Activated naive CD8-positive, alpha-beta T cell treated with anti-CD3 and anti-CD28 coated beads, Interleukin-2, amount 10 ng/mL, durations not matched to agents 7 days and 5 days (primary cell): ENCODE measurements at regions not wholly inside any gene's neighbourhood (a gene's known extent, or its start where the extent isn't known, plus 50 kb on each side); places are given as distances from the start of the nearest gene placed in this dataset.

ENCODE experiments used
- ATAC-seq: fragments of 150-1000 bp; cut with Tn5 transposase; one replicate; pipeline ENCODE4 v1.10.0; 2021; ENCODE audit warnings: low read depth, moderate library complexity
- POLR2A ChIA-PET: fragments of 350-600 bp; sonication (Branson Sonifier 250); formaldehyde crosslinking; loops from one replicate; lab custom pipeline; 2021; ENCODE audit warnings: antibody characterized with exemption; lab: Charles Lee
- DNase-seq: peaks from one replicate; pipeline ENCODE4 v3.0.0; 2021
- H3K27ac Mint-ChIP-seq: one replicate; pipeline ENCODE4 v1.8.0; 2022; ENCODE audit warnings: mild to moderate bottlenecking, mixed read lengths
- H3K27me3 Mint-ChIP-seq: one replicate; pipeline ENCODE4 v1.8.0; 2022; ENCODE audit warnings: mild to moderate bottlenecking, moderate library complexity, mixed read lengths
- H3K36me3 Mint-ChIP-seq: one replicate; pipeline ENCODE4 v1.8.0; 2021; ENCODE audit warnings: mild to moderate bottlenecking, mixed read lengths
- H3K4me1 Mint-ChIP-seq: one replicate; pipeline ENCODE4 v1.8.0; 2021; ENCODE audit warnings: mixed read lengths
- H3K4me3 Mint-ChIP-seq: one replicate; pipeline ENCODE4 v1.8.0; 2022; ENCODE audit warnings: mild to moderate bottlenecking, moderate library complexity, mixed read lengths
- H3K9me3 Mint-ChIP-seq: one replicate; pipeline ENCODE4 v1.8.0; 2021; ENCODE audit warnings: mixed read lengths

DNA sequence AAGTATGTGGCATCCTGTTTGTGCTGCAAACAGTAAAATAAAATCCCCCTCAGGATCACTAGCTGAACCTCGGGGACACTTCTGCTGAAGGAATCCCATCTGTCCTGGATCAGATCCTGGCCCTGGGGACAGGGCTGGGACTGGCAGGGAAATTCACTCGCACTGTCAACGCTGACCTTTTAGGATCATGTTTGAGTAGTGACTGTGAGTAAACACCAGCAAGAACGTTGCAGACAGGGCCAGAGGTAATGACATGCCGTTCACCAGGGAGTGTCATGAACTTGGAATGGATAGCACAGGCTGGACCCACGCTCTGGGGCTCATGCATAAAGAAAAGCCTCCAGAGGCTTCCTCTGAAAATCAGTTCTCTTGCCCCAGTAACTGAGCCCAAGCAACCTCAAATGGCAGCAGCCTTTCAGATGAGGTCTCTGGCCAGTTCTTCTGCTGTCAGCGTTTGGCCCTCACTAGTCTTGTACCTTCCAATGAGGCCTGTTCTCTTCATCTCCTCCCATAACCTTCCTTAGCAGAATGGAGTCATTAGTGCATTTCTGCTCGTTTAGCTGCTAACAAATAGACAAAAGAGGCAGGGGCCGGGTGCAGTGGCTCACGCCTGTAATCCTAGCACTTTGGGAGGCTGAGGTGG lies 51.0 kb upstream of the BARX2 start:
- no peak for ATAC-seq
- Mint-ChIP-seq H3K4me1 (no peaks in the 10 kb centered on the region), H3K36me3 (no peaks in the 10 kb centered on the region), H3K27me3 (peaks cover 2% of the 10 kb centered on the region), H3K4me3 (no peak overlapping the region), H3K27ac (no peak overlapping the region), H3K9me3 (no peaks in the 10 kb centered on the region)
- POLR2A ChIA-PET: no interaction called here
- DNase-seq: no peak

DNA sequence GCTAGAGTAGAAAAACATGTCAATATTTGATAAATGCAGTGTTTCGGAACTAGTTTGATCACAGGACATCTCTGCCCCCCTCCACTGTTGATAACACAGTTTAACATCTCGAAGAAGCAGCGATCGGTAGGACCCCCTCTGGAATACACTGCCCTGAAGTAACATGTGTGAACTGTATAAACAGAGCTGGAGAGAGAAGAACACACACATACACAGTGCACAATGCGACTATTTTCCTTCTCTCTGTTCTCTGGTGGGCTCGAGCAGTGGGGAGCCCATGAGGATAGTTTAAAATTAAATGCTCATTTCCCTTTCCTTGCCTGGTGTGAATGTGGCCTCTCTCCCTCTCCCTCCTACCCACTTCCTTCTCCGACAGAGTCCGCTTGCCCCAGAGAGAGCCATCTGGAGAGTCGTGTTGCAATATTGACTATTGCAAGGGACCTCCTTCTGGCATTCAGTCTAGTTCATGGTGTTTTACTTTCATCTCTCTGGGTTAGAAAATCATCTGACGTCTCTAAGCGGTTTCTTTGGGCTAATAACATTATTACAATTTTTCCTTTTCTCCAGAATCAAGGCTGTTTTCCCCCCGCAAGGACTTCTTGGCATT lies 51.6 kb upstream of the BARX2 start:
- DNase-seq: no peak
- no peak overlapping the region for H3K4me3 Mint-ChIP-seq
- no peak overlapping the region for H3K27ac Mint-ChIP-seq
- POLR2A ChIA-PET: no interaction called here
- no peaks in the 10 kb centered on the region for H3K9me3 Mint-ChIP-seq
- peaks cover 2% of the 10 kb centered on the region for H3K27me3 Mint-ChIP-seq
- ATAC-seq: no peak
- H3K36me3 Mint-ChIP-seq: no peaks in the 10 kb centered on the region
- H3K4me1 Mint-ChIP-seq: no peaks in the 10 kb centered on the region

GRCh38 chr11:129322941-129323340 lies 52.7 kb upstream of the BARX2 start:
- no peak for DNase-seq
- Mint-ChIP-seq H3K36me3 (no peaks in the 10 kb centered on the region), H3K27ac (no peak overlapping the region), H3K4me3 (no peak overlapping the region), H3K4me1 (no peaks in the 10 kb centered on the region), H3K9me3 (no peaks in the 10 kb centered on the region), H3K27me3 (no peaks in the 10 kb centered on the region)
- ATAC-seq: no peak
- POLR2A ChIA-PET: no interaction called here

DNA sequence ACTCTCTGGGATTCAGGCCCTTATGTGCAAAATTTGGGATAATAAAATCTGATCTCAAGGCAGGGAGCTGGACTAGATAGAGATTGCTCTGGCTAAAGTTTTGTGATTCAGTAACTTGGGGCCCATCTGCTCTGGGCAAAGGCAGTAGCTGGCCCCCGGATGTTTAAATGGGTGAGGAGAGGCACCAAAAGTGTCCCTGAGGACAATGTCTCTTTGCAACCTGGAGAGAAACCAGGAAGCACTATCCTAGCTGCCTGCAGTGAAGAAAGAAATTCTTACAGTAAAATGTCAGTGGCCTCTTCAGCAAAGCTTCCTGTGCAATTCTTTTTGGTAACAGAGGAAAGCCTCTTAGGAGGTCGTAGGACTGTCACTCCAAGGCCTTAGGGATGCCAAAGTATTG lies 54.6 kb upstream of the BARX2 start:
- no peaks in the 10 kb centered on the region for H3K9me3 Mint-ChIP-seq
- H3K27ac Mint-ChIP-seq: no peak overlapping the region
- no peak for ATAC-seq
- POLR2A ChIA-PET: no interaction called here
- H3K27me3 Mint-ChIP-seq: no peaks in the 10 kb centered on the region
- H3K4me1 Mint-ChIP-seq: no peaks in the 10 kb centered on the region
- H3K4me3 Mint-ChIP-seq: no peak overlapping the region
- no peaks in the 10 kb centered on the region for H3K36me3 Mint-ChIP-seq
- no peak for DNase-seq

DNA sequence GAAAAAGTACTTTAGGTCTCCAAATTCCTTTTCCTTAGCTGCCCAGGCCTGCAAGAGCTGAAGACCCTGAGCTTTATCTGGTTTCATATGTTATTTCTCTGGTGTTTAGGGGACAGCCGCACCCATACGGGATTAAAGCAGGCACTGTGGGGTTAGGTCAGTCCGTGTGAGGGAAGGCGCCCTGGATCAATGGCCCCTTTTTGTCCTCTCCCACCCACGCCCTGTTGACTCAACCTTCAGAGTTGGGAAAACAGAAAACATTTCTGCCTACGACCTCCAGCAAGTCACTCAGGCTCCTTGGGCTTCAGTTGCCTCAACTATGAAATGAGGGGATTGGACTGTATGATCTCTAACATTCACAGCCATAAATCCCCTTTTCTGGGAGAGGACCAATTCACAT lies 55.2 kb upstream of the BARX2 start:
- Mint-ChIP-seq H3K36me3 (no peaks in the 10 kb centered on the region), H3K9me3 (no peaks in the 10 kb centered on the region), H3K27ac (no peak overlapping the region), H3K4me3 (no peak overlapping the region), H3K4me1 (no peaks in the 10 kb centered on the region), H3K27me3 (no peaks in the 10 kb centered on the region)
- DNase-seq (no peak), ATAC-seq (no peak)
- POLR2A ChIA-PET: no interaction called here

DNA sequence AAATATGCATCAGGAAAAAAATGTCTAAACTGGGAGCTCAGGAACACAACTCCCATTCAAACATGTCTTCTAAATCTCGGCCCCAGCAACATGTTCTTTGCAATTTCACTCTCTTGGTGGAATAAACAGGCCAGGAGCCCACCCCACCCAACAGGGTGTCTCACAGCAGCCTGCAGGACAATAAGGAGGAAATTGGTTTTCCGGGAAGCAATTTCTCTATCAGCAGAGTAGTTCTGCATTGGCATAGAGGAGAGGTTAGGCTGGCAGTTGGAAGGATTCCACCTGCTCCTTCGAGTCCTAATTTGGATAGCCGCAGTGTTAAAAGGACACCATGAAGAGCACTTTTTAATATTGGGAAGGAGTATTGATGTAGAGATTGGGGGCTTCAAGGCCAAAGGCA lies 55.9 kb upstream of the BARX2 start:
- no peak for ATAC-seq
- Mint-ChIP-seq H3K4me1 (no peaks in the 10 kb centered on the region), H3K27ac (no peak overlapping the region), H3K4me3 (no peak overlapping the region), H3K27me3 (no peaks in the 10 kb centered on the region), H3K36me3 (no peaks in the 10 kb centered on the region), H3K9me3 (no peaks in the 10 kb centered on the region)
- DNase-seq: no peak
- POLR2A ChIA-PET: no interaction called here

GRCh38 chr11:129319201-129319600 lies 56.4 kb upstream of the BARX2 start:
- ATAC-seq: no peak
- no peak for DNase-seq
- no peaks in the 10 kb centered on the region for H3K9me3 Mint-ChIP-seq
- H3K27me3 Mint-ChIP-seq: no peaks in the 10 kb centered on the region
- H3K4me3 Mint-ChIP-seq: no peak overlapping the region
- POLR2A ChIA-PET: no interaction called here
- H3K27ac Mint-ChIP-seq: no peak overlapping the region
- H3K4me1 Mint-ChIP-seq: no peaks in the 10 kb centered on the region
- H3K36me3 Mint-ChIP-seq: no peaks in the 10 kb centered on the region

- no peak overlapping the region for H3K27ac Mint-ChIP-seq
- no peaks in the 10 kb centered on the region for H3K9me3 Mint-ChIP-seq
- POLR2A ChIA-PET: no interaction called here
These were observed 58.1 kb upstream of the BARX2 start for GRCh38 chr11:129317571-129317970.

DNA sequence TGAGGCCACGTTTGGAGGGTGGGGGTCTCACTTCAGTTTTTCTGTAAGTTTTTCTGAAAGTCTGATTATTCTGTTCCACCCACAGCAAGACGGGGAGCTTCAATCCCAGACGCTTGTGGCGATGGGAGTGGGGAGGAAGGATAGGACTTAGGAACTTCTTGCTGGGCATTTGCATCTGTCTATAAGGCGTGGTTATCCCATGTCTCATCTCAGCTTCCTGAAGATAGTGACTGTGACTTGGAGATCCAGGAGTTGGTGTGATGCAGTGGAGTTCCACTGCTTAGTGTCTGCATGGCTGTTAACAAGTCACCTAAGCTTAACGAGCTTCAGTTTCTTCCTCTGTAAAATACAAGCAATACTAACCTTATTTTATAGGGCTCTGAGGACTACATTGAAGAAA lies 58.9 kb upstream of the BARX2 start:
- H3K27ac Mint-ChIP-seq: no peak overlapping the region
- ATAC-seq: no peak
- POLR2A ChIA-PET: no interaction called here
- no peaks in the 10 kb centered on the region for H3K9me3 Mint-ChIP-seq
- H3K27me3 Mint-ChIP-seq: no peaks in the 10 kb centered on the region
- H3K4me1 Mint-ChIP-seq: no peaks in the 10 kb centered on the region
- no peak overlapping the region for H3K4me3 Mint-ChIP-seq
- H3K36me3 Mint-ChIP-seq: no peaks in the 10 kb centered on the region
- no peak for DNase-seq

More at GRCh38 chr11:129317571-129317970, 58.1 kb upstream of the BARX2 start:
- ATAC-seq (no peak), DNase-seq (no peak)
- no peak overlapping the region for H3K4me3 Mint-ChIP-seq
- no peaks in the 10 kb centered on the region for H3K27me3 Mint-ChIP-seq
- no peaks in the 10 kb centered on the region for H3K36me3 Mint-ChIP-seq
- no peaks in the 10 kb centered on the region for H3K4me1 Mint-ChIP-seq

DNA sequence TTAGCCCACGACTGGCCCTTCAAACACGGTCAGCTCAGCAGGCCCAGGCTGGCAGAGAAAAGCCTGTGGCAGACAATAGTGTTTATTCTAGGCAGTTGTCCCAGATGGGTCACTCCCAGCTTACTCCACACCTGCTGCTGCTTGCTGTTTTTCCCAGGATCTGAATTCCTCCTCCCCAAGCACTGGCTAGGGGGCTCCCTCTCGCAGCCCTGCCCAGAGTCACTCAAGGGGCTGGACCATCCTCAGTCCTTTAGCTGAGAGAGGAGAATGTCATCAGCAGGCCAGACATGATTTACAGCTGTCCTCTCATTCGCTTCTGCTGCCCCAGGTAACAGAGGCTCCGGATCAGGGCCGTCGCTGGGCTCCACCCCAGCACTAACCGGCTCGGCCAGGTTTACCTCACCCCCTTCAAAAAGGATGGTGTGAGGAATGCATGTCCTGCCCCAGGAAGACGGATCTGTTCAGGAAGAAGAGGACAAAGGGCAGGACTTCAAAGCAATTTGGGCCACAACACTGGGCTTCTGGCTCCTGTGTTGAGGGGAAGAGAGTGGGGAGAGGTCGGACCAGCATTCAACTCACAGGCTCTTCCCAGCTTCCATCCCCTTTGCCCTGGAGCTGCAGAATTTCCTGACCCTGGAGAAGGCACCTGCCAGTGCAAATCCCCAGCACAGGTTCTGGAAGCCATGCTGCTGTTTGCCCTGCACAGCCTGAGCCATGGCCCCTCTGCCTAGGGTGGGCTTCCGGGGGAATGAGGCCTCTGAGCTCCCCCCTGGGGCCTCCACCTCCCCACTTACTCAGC lies 59.7 kb upstream of the BARX2 start:
- POLR2A ChIA-PET: no interaction called here
- ATAC-seq (no peak), DNase-seq (no peak)
- no peaks in the 10 kb centered on the region for H3K9me3 Mint-ChIP-seq
- H3K27ac Mint-ChIP-seq: no peak overlapping the region
- H3K36me3 Mint-ChIP-seq: no peaks in the 10 kb centered on the region
- no peaks in the 10 kb centered on the region for H3K27me3 Mint-ChIP-seq
- H3K4me1 Mint-ChIP-seq: no peaks in the 10 kb centered on the region
- no peak overlapping the region for H3K4me3 Mint-ChIP-seq

- Mint-ChIP-seq H3K9me3 (no peaks in the 10 kb centered on the region), H3K27me3 (no peaks in the 10 kb centered on the region), H3K36me3 (no peaks in the 10 kb centered on the region), H3K4me3 (no peak overlapping the region), H3K4me1 (no peaks in the 10 kb centered on the region), H3K27ac (no peak overlapping the region)
- ATAC-seq (no peak), DNase-seq (no peak)
- POLR2A ChIA-PET: no interaction called here
These were observed 61.3 kb upstream of the BARX2 start for GRCh38 chr11:129314371-129314770.

- ATAC-seq: no peak
- no peak overlapping the region for H3K4me3 Mint-ChIP-seq
- no peaks in the 10 kb centered on the region for H3K4me1 Mint-ChIP-seq
- no peak for DNase-seq
- H3K27me3 Mint-ChIP-seq: no peaks in the 10 kb centered on the region
- POLR2A ChIA-PET: no interaction called here
- H3K36me3 Mint-ChIP-seq: no peaks in the 10 kb centered on the region
- peaks cover under 1% of the 10 kb centered on the region for H3K9me3 Mint-ChIP-seq
- no peak overlapping the region for H3K27ac Mint-ChIP-seq
These were observed 61.9 kb upstream of the BARX2 start for GRCh38 chr11:129313541-129314297.

DNA sequence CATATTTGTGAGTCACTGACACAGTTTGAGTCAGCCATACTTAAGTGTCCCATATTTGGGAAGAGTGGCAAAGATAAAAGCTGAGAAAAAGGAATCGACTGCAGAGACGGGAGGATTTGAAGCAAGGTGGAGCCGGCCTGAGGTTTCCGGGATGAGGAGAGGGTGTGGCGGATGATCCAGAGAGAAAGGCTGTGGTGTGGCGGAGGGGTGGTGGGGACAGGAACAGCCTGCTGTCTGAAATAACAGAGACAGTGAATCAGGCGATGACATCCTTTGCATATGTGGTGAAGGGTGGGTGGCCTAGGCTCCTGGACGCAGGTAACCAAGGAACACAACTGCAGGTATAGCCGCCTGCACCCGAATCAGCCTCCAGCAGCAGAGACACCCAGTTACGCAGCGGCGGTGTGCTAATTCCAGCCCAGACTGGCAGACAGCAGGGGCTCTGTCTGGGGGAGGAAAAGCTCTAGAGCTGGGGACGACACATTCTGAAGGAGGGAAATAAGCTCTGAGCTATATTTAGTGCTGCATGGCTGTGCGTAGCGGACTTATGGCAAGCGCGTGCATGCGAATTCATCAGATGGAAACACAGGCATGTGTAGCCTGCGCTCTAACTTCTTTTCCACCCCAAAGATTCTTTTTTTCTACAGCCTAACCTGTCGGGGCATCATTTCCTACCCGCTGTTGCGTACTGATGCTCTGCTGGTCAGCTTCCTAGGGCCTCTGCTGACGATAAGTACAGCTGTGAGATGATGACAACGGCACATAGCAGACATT lies 62.7 kb upstream of the BARX2 start:
- POLR2A ChIA-PET: no interaction called here
- H3K27me3 Mint-ChIP-seq: no peaks in the 10 kb centered on the region
- H3K27ac Mint-ChIP-seq: no peak overlapping the region
- ATAC-seq: no peak
- no peak for DNase-seq
- no peaks in the 10 kb centered on the region for H3K36me3 Mint-ChIP-seq
- peaks cover 4% of the 10 kb centered on the region for H3K9me3 Mint-ChIP-seq
- H3K4me3 Mint-ChIP-seq: no peak overlapping the region
- no peaks in the 10 kb centered on the region for H3K4me1 Mint-ChIP-seq
